ENCODE measurements at regions not wholly inside any gene's neighbourhood (a gene's known extent, or its start where the extent isn't known, plus 50 kb on each side); places are given as distances from the start of the nearest gene placed in this dataset.
"Not testable (repeated sequence)": the region's sequence is repeated elsewhere in the genome, so short reads cannot be mapped to it uniquely, and the experiment has no call there.

DNA sequence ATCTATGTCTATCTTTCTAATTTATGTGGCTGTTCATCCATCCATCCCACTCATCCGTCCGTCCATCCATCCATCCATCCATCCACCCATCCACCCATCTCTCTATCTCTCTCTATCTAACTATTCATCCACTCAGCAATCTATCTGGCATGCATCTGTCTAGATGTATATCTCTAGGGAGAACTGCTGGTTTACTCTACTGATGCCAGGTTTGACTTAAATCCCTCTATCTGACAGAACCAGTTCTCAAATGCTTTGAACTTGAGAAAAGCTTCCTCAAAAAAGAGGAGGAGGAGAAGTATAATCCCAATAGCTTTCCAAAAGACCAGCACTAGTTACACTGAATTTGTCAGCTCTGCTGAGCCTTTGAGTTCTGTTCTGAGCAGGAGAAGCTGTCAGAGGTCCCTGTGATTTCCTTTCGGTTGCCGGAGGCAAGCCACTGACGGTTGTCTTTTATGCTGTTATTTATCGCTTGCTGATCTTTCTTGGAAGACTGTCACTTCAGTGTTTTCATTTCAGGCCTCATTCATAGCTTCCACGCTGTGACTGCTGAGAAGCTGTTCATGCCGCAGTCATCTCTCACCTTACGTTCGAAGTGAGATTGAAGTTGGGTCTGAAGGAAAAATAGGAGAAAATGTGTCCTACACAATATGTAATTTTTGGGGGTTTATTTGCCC is 129.4 kb upstream of the UXS1 start:
- POLR2A ChIA-PET = no interaction called here
- TF ChIP-seq, protein P1, sequence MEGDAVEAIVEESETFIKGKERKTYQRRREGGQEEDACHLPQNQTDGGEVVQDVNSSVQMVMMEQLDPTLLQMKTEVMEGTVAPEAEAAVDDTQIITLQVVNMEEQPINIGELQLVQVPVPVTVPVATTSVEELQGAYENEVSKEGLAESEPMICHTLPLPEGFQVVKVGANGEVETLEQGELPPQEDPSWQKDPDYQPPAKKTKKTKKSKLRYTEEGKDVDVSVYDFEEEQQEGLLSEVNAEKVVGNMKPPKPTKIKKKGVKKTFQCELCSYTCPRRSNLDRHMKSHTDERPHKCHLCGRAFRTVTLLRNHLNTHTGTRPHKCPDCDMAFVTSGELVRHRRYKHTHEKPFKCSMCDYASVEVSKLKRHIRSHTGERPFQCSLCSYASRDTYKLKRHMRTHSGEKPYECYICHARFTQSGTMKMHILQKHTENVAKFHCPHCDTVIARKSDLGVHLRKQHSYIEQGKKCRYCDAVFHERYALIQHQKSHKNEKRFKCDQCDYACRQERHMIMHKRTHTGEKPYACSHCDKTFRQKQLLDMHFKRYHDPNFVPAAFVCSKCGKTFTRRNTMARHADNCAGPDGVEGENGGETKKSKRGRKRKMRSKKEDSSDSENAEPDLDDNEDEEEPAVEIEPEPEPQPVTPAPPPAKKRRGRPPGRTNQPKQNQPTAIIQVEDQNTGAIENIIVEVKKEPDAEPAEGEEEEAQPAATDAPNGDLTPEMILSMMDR (IDR thresholded peaks at IDR 0.05; ENCODE audit: unreplicated experiment) = no peak
- Mint-ChIP-seq H3K4me3 (ENCODE audit: unreplicated experiment) (no peak overlapping the region), H3K9me3 (ENCODE audit: unreplicated experiment) (no peaks in the 10 kb centered on the region), H3K27me3 (ENCODE audit: insufficient read depth, unreplicated experiment) (peaks cover 13% of the 10 kb centered on the region), H3K27ac (ENCODE audit: low read depth, unreplicated experiment) (no peak overlapping the region), H3K36me3 (ENCODE audit: insufficient read depth, unreplicated experiment) (no peaks in the 10 kb centered on the region), H3K4me1 (ENCODE audit: insufficient read depth, unreplicated experiment) (no peaks in the 10 kb centered on the region)
- intact Hi-C loops (cut with micrococcal nuclease) = no loop called here
- CTCF ChIA-PET = interaction anchor here (0.8 kb wide), 1 partner anchor 37 kb away, joined by 4 read pairs; no protein-coding TSS in a partner anchor
- DNase-seq (ENCODE audit: unreplicated experiment) = no peak
- no TSS peak for BruUV-seq (replicated peaks)

GRCh38 chr2:106322281-106322680 is 128.2 kb upstream of the UXS1 start:
- Mint-ChIP-seq H3K4me3 (ENCODE audit: unreplicated experiment) (no peak overlapping the region), H3K9me3 (ENCODE audit: unreplicated experiment) (no peaks in the 10 kb centered on the region)
- no TSS peak for BruUV-seq (replicated peaks)

DNA sequence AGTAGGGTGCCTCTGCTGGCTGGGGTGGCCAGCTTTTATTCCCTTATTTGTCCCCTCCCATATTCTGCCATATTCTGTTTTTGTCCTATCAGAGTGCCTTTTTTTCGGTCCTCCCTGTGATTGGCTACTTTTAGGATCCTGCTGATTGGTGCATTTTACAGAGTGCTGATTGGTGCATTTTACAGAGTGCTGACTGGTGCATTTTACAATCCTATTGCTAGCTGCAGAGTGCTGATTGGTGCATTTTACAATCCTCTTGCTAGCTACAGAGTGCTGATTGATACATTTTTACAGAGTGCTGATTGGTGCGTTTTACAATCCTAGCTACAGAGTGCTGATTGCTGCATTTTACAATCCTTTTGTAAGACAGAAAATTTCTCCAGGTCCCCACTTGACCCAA is 126.3 kb upstream of the UXS1 start:
- H3K4me1 Mint-ChIP-seq (ENCODE audit: insufficient read depth, unreplicated experiment); H3K9me3 Mint-ChIP-seq (ENCODE audit: unreplicated experiment); DNase-seq (ENCODE audit: unreplicated experiment); H3K4me3 Mint-ChIP-seq (ENCODE audit: unreplicated experiment); CTCF ChIA-PET; POLR2A ChIA-PET; H3K27ac Mint-ChIP-seq (ENCODE audit: low read depth, unreplicated experiment); BruUV-seq (replicated peaks); H3K36me3 Mint-ChIP-seq (ENCODE audit: insufficient read depth, unreplicated experiment); intact Hi-C loops (cut with micrococcal nuclease): not testable (repeated sequence)
- H3K27me3 Mint-ChIP-seq (ENCODE audit: insufficient read depth, unreplicated experiment) = peaks cover 13% of the 10 kb centered on the region

More at GRCh38 chr2:106322281-106322680, 128.2 kb upstream of the UXS1 start:
- intact Hi-C loops (cut with micrococcal nuclease) = no loop called here
- H3K27me3 Mint-ChIP-seq (ENCODE audit: insufficient read depth, unreplicated experiment) = peaks cover 13% of the 10 kb centered on the region
- no peak overlapping the region for H3K27ac Mint-ChIP-seq (ENCODE audit: low read depth, unreplicated experiment)
- no peak for DNase-seq (ENCODE audit: unreplicated experiment)
- H3K4me1 Mint-ChIP-seq (ENCODE audit: insufficient read depth, unreplicated experiment) = no peaks in the 10 kb centered on the region
- no peaks in the 10 kb centered on the region for H3K36me3 Mint-ChIP-seq (ENCODE audit: insufficient read depth, unreplicated experiment)
- TF ChIP-seq, protein P1 (IDR thresholded peaks at IDR 0.05; ENCODE audit: unreplicated experiment) = no peak
- ChIA-PET CTCF (interaction anchor here (0.6 kb wide), 2 partner anchors 19 to 219 kb away, joined by 3 to 4 read pairs; no protein-coding TSS in a partner anchor), POLR2A (no interaction called here)

GRCh38 chr2:106316915-106317314 is 122.8 kb upstream of the UXS1 start:
- no peak overlapping the region for H3K27ac Mint-ChIP-seq (ENCODE audit: low read depth, unreplicated experiment)
- TF ChIP-seq, protein P1 (IDR thresholded peaks at IDR 0.05; ENCODE audit: unreplicated experiment) = no peak
- no peaks in the 10 kb centered on the region for H3K9me3 Mint-ChIP-seq (ENCODE audit: unreplicated experiment)
- H3K27me3 Mint-ChIP-seq (ENCODE audit: insufficient read depth, unreplicated experiment) = no peaks in the 10 kb centered on the region
- no peak overlapping the region for H3K4me3 Mint-ChIP-seq (ENCODE audit: unreplicated experiment)
- intact Hi-C loops (cut with micrococcal nuclease) = no loop called here
- ChIA-PET POLR2A (no interaction called here), CTCF (interaction anchor here (0.6 kb wide), 2 partner anchors 50 to 206 kb away, joined by 3 to 4 read pairs; no protein-coding TSS in a partner anchor)
- no peaks in the 10 kb centered on the region for H3K4me1 Mint-ChIP-seq (ENCODE audit: insufficient read depth, unreplicated experiment)
- H3K36me3 Mint-ChIP-seq (ENCODE audit: insufficient read depth, unreplicated experiment) = no peaks in the 10 kb centered on the region
- no TSS peak for BruUV-seq (replicated peaks)
- DNase-seq (ENCODE audit: unreplicated experiment) = no peak
